ENCODE measurements at regions not wholly inside any gene's neighbourhood (a gene's known extent, or its start where the extent isn't known, plus 50 kb on each side); places are given as distances from the start of the nearest gene placed in this dataset.

DNA sequence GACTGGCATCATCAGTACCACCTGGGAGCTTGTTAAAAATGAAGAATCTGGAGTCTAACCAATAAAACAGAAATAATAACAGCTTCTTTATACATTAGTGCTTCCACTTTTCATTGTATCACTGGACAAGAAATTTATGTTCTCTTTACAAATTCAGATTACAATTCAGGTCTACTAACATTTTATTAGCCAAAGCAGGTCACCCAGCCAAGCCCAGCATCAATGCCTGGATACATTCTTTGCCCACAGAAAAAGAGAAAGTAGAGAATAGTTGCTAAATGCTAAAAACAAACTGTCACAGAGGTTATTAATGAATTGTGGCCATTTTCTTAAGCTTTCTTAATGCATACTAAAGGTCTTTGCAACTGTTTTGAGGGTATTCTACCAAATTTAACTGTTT, 458.3 kb downstream of the BTBD3 start:
- TF ChIP-seq, protein P1, sequence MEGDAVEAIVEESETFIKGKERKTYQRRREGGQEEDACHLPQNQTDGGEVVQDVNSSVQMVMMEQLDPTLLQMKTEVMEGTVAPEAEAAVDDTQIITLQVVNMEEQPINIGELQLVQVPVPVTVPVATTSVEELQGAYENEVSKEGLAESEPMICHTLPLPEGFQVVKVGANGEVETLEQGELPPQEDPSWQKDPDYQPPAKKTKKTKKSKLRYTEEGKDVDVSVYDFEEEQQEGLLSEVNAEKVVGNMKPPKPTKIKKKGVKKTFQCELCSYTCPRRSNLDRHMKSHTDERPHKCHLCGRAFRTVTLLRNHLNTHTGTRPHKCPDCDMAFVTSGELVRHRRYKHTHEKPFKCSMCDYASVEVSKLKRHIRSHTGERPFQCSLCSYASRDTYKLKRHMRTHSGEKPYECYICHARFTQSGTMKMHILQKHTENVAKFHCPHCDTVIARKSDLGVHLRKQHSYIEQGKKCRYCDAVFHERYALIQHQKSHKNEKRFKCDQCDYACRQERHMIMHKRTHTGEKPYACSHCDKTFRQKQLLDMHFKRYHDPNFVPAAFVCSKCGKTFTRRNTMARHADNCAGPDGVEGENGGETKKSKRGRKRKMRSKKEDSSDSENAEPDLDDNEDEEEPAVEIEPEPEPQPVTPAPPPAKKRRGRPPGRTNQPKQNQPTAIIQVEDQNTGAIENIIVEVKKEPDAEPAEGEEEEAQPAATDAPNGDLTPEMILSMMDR (IDR thresholded peaks at IDR 0.05; ENCODE audit: low read length): no peak
- TF ChIP-seq EZH2 (IDR thresholded peaks at IDR 0.05; ENCODE audit: borderline replicate concordance, low read length): no peak
- Histone ChIP-seq H3K27ac (ENCODE audit: low read depth, low read length, poor library complexity, severe bottlenecking) (no peak overlapping the region), H3K4me2 (ENCODE audit: low read length) (no peak overlapping the region), H3K9ac (ENCODE audit: low read length) (no peak overlapping the region), H3K36me3 (ENCODE audit: insufficient read depth, low read length) (no peaks in the 10 kb centered on the region), H3F3A (ENCODE audit: insufficient read depth, low read length) (no peaks in the 10 kb centered on the region), H3K27me3 (ENCODE audit: insufficient read depth, low read length) (no peaks in the 10 kb centered on the region), H4K20me1 (ENCODE audit: insufficient read depth, low read length) (no peaks in the 10 kb centered on the region), H3K79me2 (ENCODE audit: insufficient read depth, low read length) (no peaks in the 10 kb centered on the region), H2AFZ (ENCODE audit: low read length) (no peak overlapping the region), H3K4me1 (ENCODE audit: insufficient read depth, low read length, severe bottlenecking) (no peaks in the 10 kb centered on the region), H3K9me3 (ENCODE audit: low read length) (no peaks in the 10 kb centered on the region), H3K4me3 (ENCODE audit: low read depth, low read length, poor library complexity, severe bottlenecking) (no peak overlapping the region), H3K9me2 (ENCODE audit: low read depth, low read length) (no peaks in the 10 kb centered on the region)

DNA sequence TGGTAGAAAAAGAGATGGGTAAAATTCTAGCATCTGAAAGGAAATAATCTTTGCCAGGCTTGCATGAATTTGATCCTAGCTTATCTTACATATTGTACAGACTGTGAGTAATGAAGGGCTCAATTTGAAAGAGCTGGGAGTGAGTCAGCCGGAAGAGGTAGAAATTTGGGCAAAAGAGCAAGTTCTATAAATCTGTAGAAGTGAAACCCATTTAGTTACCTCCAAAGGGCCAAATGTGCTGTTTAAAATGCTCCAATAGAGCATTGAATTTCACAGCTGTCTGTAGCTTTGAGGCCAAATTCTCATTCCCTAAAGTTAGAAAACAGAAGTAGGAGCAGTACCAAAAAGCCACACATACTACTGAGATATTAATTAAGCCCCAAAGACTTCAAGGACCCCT, 466.1 kb downstream of the BTBD3 start:
- Histone ChIP-seq H3K79me2 (ENCODE audit: insufficient read depth, low read length) (no peaks in the 10 kb centered on the region), H3K4me3 (ENCODE audit: low read depth, low read length, poor library complexity, severe bottlenecking) (no peak overlapping the region), H3K27ac (ENCODE audit: low read depth, low read length, poor library complexity, severe bottlenecking) (no peak overlapping the region), H2AFZ (ENCODE audit: low read length) (no peak overlapping the region), H3K4me2 (ENCODE audit: low read length) (no peak overlapping the region), H3K36me3 (ENCODE audit: insufficient read depth, low read length) (no peaks in the 10 kb centered on the region), H3K4me1 (ENCODE audit: insufficient read depth, low read length, severe bottlenecking) (no peaks in the 10 kb centered on the region), H4K20me1 (ENCODE audit: insufficient read depth, low read length) (no peaks in the 10 kb centered on the region), H3F3A (ENCODE audit: insufficient read depth, low read length) (no peaks in the 10 kb centered on the region), H3K9me3 (ENCODE audit: low read length) (no peaks in the 10 kb centered on the region), H3K9ac (ENCODE audit: low read length) (no peak overlapping the region), H3K9me2 (ENCODE audit: low read depth, low read length) (no peaks in the 10 kb centered on the region), H3K27me3 (ENCODE audit: insufficient read depth, low read length) (no peaks in the 10 kb centered on the region)
- TF ChIP-seq EZH2 (IDR thresholded peaks at IDR 0.05; ENCODE audit: borderline replicate concordance, low read length): no peak
- TF ChIP-seq, protein P1 (IDR thresholded peaks at IDR 0.05; ENCODE audit: low read length): no peak

DNA sequence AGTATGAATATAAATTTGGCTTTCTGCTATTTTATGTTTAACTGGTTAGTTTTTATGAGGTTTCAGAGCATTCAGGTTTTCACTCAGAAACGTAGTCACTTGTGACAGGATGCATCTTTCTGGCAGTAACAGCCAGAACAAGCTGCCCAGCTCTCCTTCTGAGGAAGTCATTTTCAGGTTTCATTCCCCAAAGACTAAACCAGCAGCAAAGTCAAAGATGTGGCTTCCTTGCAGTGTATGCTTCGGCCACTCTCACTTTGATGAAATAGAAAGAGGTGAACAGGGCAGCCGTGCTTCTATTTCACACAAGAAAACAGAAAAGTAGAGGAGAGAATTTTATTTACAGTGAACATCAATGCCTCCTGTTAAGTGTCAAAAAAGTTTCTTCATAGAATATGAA, 469.1 kb downstream of the BTBD3 start:
- TF ChIP-seq, protein P1 (IDR thresholded peaks at IDR 0.05; ENCODE audit: low read length): no peak
- no peak for TF ChIP-seq EZH2 (IDR thresholded peaks at IDR 0.05; ENCODE audit: borderline replicate concordance, low read length)
- H2AFZ ChIP-seq (ENCODE audit: low read length): no peak overlapping the region
- no peak overlapping the region for H3K27ac ChIP-seq (ENCODE audit: low read depth, low read length, poor library complexity, severe bottlenecking)
- H3K9me3 ChIP-seq (ENCODE audit: low read length): no peaks in the 10 kb centered on the region
- no peaks in the 10 kb centered on the region for H3K27me3 ChIP-seq (ENCODE audit: insufficient read depth, low read length)
- H3F3A ChIP-seq (ENCODE audit: insufficient read depth, low read length): no peaks in the 10 kb centered on the region
- H3K4me2 ChIP-seq (ENCODE audit: low read length): no peak overlapping the region
- no peaks in the 10 kb centered on the region for H3K4me1 ChIP-seq (ENCODE audit: insufficient read depth, low read length, severe bottlenecking)
- no peaks in the 10 kb centered on the region for H3K36me3 ChIP-seq (ENCODE audit: insufficient read depth, low read length)
- no peak overlapping the region for H3K9ac ChIP-seq (ENCODE audit: low read length)
- H3K79me2 ChIP-seq (ENCODE audit: insufficient read depth, low read length): no peaks in the 10 kb centered on the region
- no peak overlapping the region for H3K4me3 ChIP-seq (ENCODE audit: low read depth, low read length, poor library complexity, severe bottlenecking)
- H4K20me1 ChIP-seq (ENCODE audit: insufficient read depth, low read length): no peaks in the 10 kb centered on the region
- H3K9me2 ChIP-seq (ENCODE audit: low read depth, low read length): no peaks in the 10 kb centered on the region
